B cell (primary cell): ENCODE measurements at regions not wholly inside any gene's neighbourhood (a gene's known extent, or its start where the extent isn't known, plus 50 kb on each side); places are given as distances from the start of the nearest gene placed in this dataset.

Experiments
- ATAC-seq: fragments of 200-7000 bp; cut with Tn5 transposase; one replicate; pipeline ENCODE4 v1.10.0; 2021; ENCODE audit warnings: low read depth, mild to moderate bottlenecking, moderate number of reproducible peaks, moderate library complexity
- CTCF ChIA-PET: fragments of 350-600 bp; sonication (Branson Sonifier 250); formaldehyde crosslinking; loops from one replicate; lab custom pipeline; 2021; ENCODE audit warnings: antibody characterized with exemption, inconsistent platforms; lab: Charles Lee
- POLR2A ChIA-PET: fragments of 350-600 bp; sonication (Branson Sonifier 250); formaldehyde crosslinking; loops from one replicate; lab custom pipeline; 2021; ENCODE audit warnings: antibody characterized with exemption; lab: Charles Lee
- DNase-seq: peaks from one replicate; pipeline ENCODE4 v3.0.0; 2013
- H2AFZ ChIP-seq: 2 replicates; pipeline ENCODE4 v1.6.1; 2012; ENCODE audit warnings: mild to moderate bottlenecking, low read depth, low read length; ENCODE audit not compliant: insufficient read depth, poor library complexity, severe bottlenecking
- H3K27ac ChIP-seq, 2 donors: 1 replicate in 1 of 2; 2 replicates in 1 of 2; pipeline ENCODE4 v1.5.1; 2012 to 2013; ENCODE audit warnings: low read length in 2 of 2, mild to moderate bottlenecking in 2 of 2, moderate library complexity in 1 of 2
- H3K27me3 ChIP-seq, 4 experiments: fragments of 200-600 bp in 1 of 4; sonication (generic) in 1 of 4; replicated peaks in 1 of 4; 1 replicate in 2 of 4; 2 replicates in 2 of 4; pipeline versions ENCODE4 v1.6.1 to v1.7.0; 2013 to 2016; ENCODE audit warnings: low read length in 3 of 4, mild to moderate bottlenecking in 2 of 4, mixed read lengths in 1 of 4, moderate library complexity in 1 of 4; ENCODE audit not compliant: insufficient read depth in 4 of 4, control insufficient read depth in 3 of 4; ENCODE audit errors: control extremely low read depth in 1 of 4
- H3K36me3 ChIP-seq, 2 experiments: replicated peaks in 1 of 2; 1 replicate in 1 of 2; 2 replicates in 1 of 2; pipeline versions ENCODE4 v1.6.1 to v1.7.1; 2013; ENCODE audit warnings: low read length in 1 of 2; ENCODE audit not compliant: insufficient read depth in 2 of 2, control insufficient read depth in 1 of 2; ENCODE audit errors: control extremely low read depth in 1 of 2, extremely low read depth in 1 of 2
- H3K4me1 ChIP-seq, 2 donors: fragments of 200-600 bp in 1 of 2; sonication (generic) in 1 of 2; 1 replicate in 1 of 2; 2 replicates in 1 of 2; pipeline versions ENCODE4 v1.5.1 to v1.6.1; 2013 to 2017; ENCODE audit warnings: low read length in 2 of 2; ENCODE audit not compliant: control insufficient read depth in 2 of 2, insufficient read depth in 2 of 2
- H3K4me2 ChIP-seq: replicated peaks from 2 replicates; pipeline ENCODE3; 2012; ENCODE audit warnings: mild to moderate bottlenecking, low read depth, low read length; ENCODE audit not compliant: poor library complexity, severe bottlenecking
- H3K4me3 ChIP-seq, 5 experiments: fragments of 200-600 bp in 1 of 5; sonication (generic) in 1 of 5; 1 replicate in 3 of 5; 2 replicates in 2 of 5; pipeline versions ENCODE4 v1.5.1 to v1.7.0; 2011 to 2016; ENCODE audit warnings: low read length in 4 of 5, mild to moderate bottlenecking in 4 of 5, low read depth in 2 of 5, control low read depth in 1 of 5, moderate library complexity in 1 of 5; ENCODE audit not compliant: insufficient read depth in 1 of 5; ENCODE audit errors: control extremely low read depth in 1 of 5, extremely low read depth in 1 of 5
- H3K79me2 ChIP-seq: fragments of 200-600 bp; sonication (generic); one replicate; pipeline ENCODE4 v1.6.0; 2016; ENCODE audit warnings: low read length; ENCODE audit not compliant: control insufficient read depth, insufficient read depth
- H3K9ac ChIP-seq: fragments of 200-600 bp; sonication (generic); 2 replicates; pipeline ENCODE4 v1.6.1; 2017; ENCODE audit warnings: mild to moderate bottlenecking, low read length, moderate library complexity
- H3K9me3 ChIP-seq, 3 donors: one replicate each; pipeline versions ENCODE4 v1.6.1 to v1.7.1; 2013; ENCODE audit warnings: low read length in 2 of 3; ENCODE audit not compliant: control insufficient read depth in 2 of 3, insufficient read depth in 1 of 3; ENCODE audit errors: control extremely low read depth in 1 of 3
- H4K20me1 ChIP-seq: 2 replicates; pipeline ENCODE4 v1.6.0; 2012; ENCODE audit warnings: mild to moderate bottlenecking, low read length; ENCODE audit not compliant: insufficient read depth, control insufficient read depth, poor library complexity, severe bottlenecking
- H3K27ac Mint-ChIP-seq: one replicate; pipeline ENCODE4 v1.8.0; 2021; ENCODE audit warnings: mixed read lengths
- H3K27me3 Mint-ChIP-seq: one replicate; pipeline ENCODE4 v1.8.0; 2021; ENCODE audit warnings: mixed read lengths
- H3K4me1 Mint-ChIP-seq: one replicate; pipeline ENCODE4 v1.8.0; 2021; ENCODE audit warnings: mixed read lengths
- H3K4me3 Mint-ChIP-seq: one replicate; pipeline ENCODE4 v1.8.0; 2021; ENCODE audit warnings: mixed read lengths
- H3K9me3 Mint-ChIP-seq: one replicate; pipeline ENCODE4 v1.8.0; 2022; ENCODE audit warnings: mixed read lengths; ENCODE audit not compliant: insufficient read depth
- EZH2 ChIP-seq: IDR thresholded peaks from 2 replicates; pipeline ENCODE4 v1.6.1; 2012; ENCODE audit warnings: borderline replicate concordance, low read depth, mild to moderate bottlenecking, moderate library complexity, low read length; ENCODE audit not compliant: insufficient read depth, poor library complexity, severe bottlenecking
- WGBS: methylation state at CpG from one replicate; pipeline ENCODE4 v1.1.5; 2013; ENCODE audit warnings: missing lambda C conversion rate; ENCODE audit not compliant: insufficient coverage; 5-methylcytosine and 5-hydroxymethylcytosine counted together
- intact Hi-C: fragments of 100-400 bp; cut with micrococcal nuclease; formaldehyde crosslinking; loops from one replicate; pipeline ENCODE4 v1.10.0; 2022
- TF ChIP-seq, protein P1 (sequence below): fragments of 200-600 bp; IDR thresholded peaks from one replicate; pipeline ENCODE4 v1.8.0; 2022; ENCODE audit warnings: antibody characterized with exemption, mild to moderate bottlenecking

DNA sequence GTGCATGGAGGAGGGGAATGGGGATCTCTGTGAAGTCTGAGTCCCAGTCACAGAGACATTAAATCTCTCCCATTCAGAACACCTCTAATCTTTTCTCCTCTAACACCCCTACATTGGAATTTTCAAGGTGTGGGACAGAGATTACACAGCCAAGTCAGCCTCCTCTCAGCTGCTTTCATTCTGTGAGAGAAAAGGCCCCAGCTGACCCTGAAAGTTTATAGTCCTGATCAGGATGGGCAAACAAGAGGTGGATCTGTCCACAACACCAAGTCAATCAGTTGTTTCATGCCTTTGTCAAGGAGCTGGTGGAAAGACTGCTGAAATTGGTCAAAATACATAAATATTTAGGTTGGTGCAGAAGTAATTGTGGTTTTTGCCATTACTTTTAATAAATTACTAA lies 218.9 kb downstream of the SEC23A start:
- Histone ChIP-seq H3K4me3 (no peak overlapping the region), H3K27ac (no peak overlapping the region), H4K20me1 (no peaks in the 10 kb centered on the region), H3K79me2 (no peaks in the 10 kb centered on the region), H3K4me2 (no peak overlapping the region), H2AFZ (no peak overlapping the region), H3K27me3 (peaks cover 0 to 3% (median 0%) of the 10 kb centered on the region in 4 experiments), H3K9me3 (no peaks in the 10 kb centered on the region), H3K9ac (no peak overlapping the region), H3K4me1 (no peaks in the 10 kb centered on the region), H3K36me3 (no peaks in the 10 kb centered on the region)
- no peak for TF ChIP-seq EZH2
- TF ChIP-seq, protein P1, sequence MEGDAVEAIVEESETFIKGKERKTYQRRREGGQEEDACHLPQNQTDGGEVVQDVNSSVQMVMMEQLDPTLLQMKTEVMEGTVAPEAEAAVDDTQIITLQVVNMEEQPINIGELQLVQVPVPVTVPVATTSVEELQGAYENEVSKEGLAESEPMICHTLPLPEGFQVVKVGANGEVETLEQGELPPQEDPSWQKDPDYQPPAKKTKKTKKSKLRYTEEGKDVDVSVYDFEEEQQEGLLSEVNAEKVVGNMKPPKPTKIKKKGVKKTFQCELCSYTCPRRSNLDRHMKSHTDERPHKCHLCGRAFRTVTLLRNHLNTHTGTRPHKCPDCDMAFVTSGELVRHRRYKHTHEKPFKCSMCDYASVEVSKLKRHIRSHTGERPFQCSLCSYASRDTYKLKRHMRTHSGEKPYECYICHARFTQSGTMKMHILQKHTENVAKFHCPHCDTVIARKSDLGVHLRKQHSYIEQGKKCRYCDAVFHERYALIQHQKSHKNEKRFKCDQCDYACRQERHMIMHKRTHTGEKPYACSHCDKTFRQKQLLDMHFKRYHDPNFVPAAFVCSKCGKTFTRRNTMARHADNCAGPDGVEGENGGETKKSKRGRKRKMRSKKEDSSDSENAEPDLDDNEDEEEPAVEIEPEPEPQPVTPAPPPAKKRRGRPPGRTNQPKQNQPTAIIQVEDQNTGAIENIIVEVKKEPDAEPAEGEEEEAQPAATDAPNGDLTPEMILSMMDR: no peak
- Mint-ChIP-seq H3K4me1 (no peaks in the 10 kb centered on the region), H3K27me3 (peaks cover 16% of the 10 kb centered on the region), H3K27ac (no peak overlapping the region), H3K4me3 (no peak overlapping the region), H3K9me3 (no peaks in the 10 kb centered on the region)
- ATAC-seq (no peak), DNase-seq (no peak)
- CTCF ChIA-PET: no interaction called here
- intact Hi-C loops: no loop called here
- POLR2A ChIA-PET: no interaction called here

DNA sequence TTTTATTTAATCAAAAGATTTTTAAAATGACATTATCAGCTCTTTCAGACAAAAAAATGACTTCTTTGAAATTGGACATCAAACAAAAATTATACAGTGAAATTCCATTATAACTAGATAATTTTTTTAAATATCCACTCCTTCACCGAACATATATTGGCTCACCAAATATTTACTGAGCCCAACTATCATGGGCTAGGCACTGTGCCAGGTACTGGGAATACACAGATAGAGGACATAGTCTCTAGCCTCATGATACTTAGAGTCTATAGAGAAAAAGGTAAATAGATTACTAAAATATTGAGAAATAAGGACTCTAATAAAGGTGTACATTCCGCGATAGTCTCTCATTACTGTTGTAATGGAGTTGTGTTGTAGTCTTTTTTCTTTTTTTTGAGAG lies 219.9 kb downstream of the SEC23A start:
- no peaks in the 10 kb centered on the region for H3K4me1 ChIP-seq
- CTCF ChIA-PET: no interaction called here

More for the DNA sequence above, 219.9 kb downstream of the SEC23A start:
- Mint-ChIP-seq H3K4me3 (no peak overlapping the region), H3K4me1 (no peaks in the 10 kb centered on the region), H3K9me3 (no peaks in the 10 kb centered on the region), H3K27me3 (peaks cover 10% of the 10 kb centered on the region), H3K27ac (no peak overlapping the region)
- no peak for ATAC-seq
- Histone ChIP-seq H3K36me3 (no peaks in the 10 kb centered on the region), H3K4me3 (no peak overlapping the region), H3K79me2 (no peaks in the 10 kb centered on the region), H3K27ac (no peak overlapping the region), H4K20me1 (no peaks in the 10 kb centered on the region), H3K9ac (no peak overlapping the region), H3K27me3 (peaks cover 0 to 3% (median 0%) of the 10 kb centered on the region in 4 experiments), H3K4me2 (no peak overlapping the region), H2AFZ (no peak overlapping the region), H3K9me3 (no peaks in the 10 kb centered on the region)
- intact Hi-C loops: no loop called here
- WGBS: 100% methylated on average over 2 of the region's 3 CpGs
- DNase-seq: no peak
- POLR2A ChIA-PET: no interaction called here
- TF ChIP-seq, protein P1: no peak
- TF ChIP-seq EZH2: no peak
